ENCODE measurements at regions not wholly inside any gene's neighbourhood (a gene's known extent, or its start where the extent isn't known, plus 50 kb on each side); places are given as distances from the start of the nearest gene placed in this dataset.
A peak's percentile ranks its signal among the peaks of the same experiment; 100 is the strongest.
"Not testable (repeated sequence)": the region's sequence is repeated elsewhere in the genome, so short reads cannot be mapped to it uniquely, and the experiment has no call there.

- DNase-seq (ENCODE audit: low spot score) = no peak
- no peak for ATAC-seq
These were observed 167.0 kb upstream of the USP25 start for GRCh38 chr21:15562748-15563147.

- ATAC-seq = no peak
- DNase-seq (ENCODE audit: low spot score) = no peak
These were observed 164.9 kb upstream of the USP25 start for GRCh38 chr21:15564907-15565306.

GRCh38 chr21:15566703-15567102, 163.1 kb upstream of the USP25 start:
- DNase-seq (ENCODE audit: low spot score) (no peak), ATAC-seq (no peak)

GRCh38 chr21:15567191-15567590, 162.6 kb upstream of the USP25 start:
- no peak for ATAC-seq
- no peak for DNase-seq (ENCODE audit: low spot score)

- no peak for ATAC-seq
- no peak for DNase-seq (ENCODE audit: low spot score)
These were observed 161.3 kb upstream of the USP25 start for GRCh38 chr21:15568516-15568915.

- DNase-seq (ENCODE audit: low spot score) (no peak), ATAC-seq (no peak)
These were observed 142.9 kb upstream of the USP25 start for GRCh38 chr21:15586752-15587427.

GRCh38 chr21:15592271-15592860, 137.4 kb upstream of the USP25 start:
- no peak for DNase-seq (ENCODE audit: low spot score)
- ATAC-seq = peak; percentile 77

GRCh38 chr21:15592957-15593356, 136.8 kb upstream of the USP25 start:
- DNase-seq (ENCODE audit: low spot score) = no peak

GRCh38 chr21:15601390-15601789, 128.4 kb upstream of the USP25 start:
- no peak for DNase-seq (ENCODE audit: low spot score)
- ATAC-seq = no peak

More at GRCh38 chr21:15592957-15593356, 136.8 kb upstream of the USP25 start:
- ATAC-seq = no peak

GRCh38 chr21:15604413-15604812, 125.4 kb upstream of the USP25 start:
- ATAC-seq (no peak), DNase-seq (ENCODE audit: low spot score) (no peak)

- DNase-seq (ENCODE audit: low spot score) = no peak
- ATAC-seq = no peak
These were observed 115.0 kb upstream of the USP25 start for GRCh38 chr21:15614766-15615165.

- no peak for ATAC-seq
- DNase-seq (ENCODE audit: low spot score) = no peak
These were observed 112.8 kb upstream of the USP25 start for GRCh38 chr21:15616864-15617574.

- ATAC-seq (no peak), DNase-seq (ENCODE audit: low spot score) (no peak)
These were observed 111.8 kb upstream of the USP25 start for GRCh38 chr21:15617964-15618363.

GRCh38 chr21:15620892-15621291, 108.9 kb upstream of the USP25 start:
- no peak for ATAC-seq
- DNase-seq (ENCODE audit: low spot score) = no peak

GRCh38 chr21:15624646-15625045, 105.1 kb upstream of the USP25 start:
- DNase-seq (ENCODE audit: low spot score) (no peak), ATAC-seq (no peak)

GRCh38 chr21:15625363-15625762, 104.4 kb upstream of the USP25 start:
- no peak for ATAC-seq
- DNase-seq (ENCODE audit: low spot score) = no peak

GRCh38 chr21:15626031-15626430, 103.8 kb upstream of the USP25 start:
- ATAC-seq (no peak), DNase-seq (ENCODE audit: low spot score) (no peak)

- ATAC-seq = no peak
These were observed 102.8 kb upstream of the USP25 start for GRCh38 chr21:15627011-15627410.

GRCh38 chr21:15627823-15628222, 102.0 kb upstream of the USP25 start:
- DNase-seq (ENCODE audit: low spot score) = no peak

More at GRCh38 chr21:15627011-15627410, 102.8 kb upstream of the USP25 start:
- DNase-seq (ENCODE audit: low spot score) = no peak

GRCh38 chr21:15631342-15631741, 98.4 kb upstream of the USP25 start:
- DNase-seq (ENCODE audit: low spot score) (no peak), ATAC-seq (no peak)

More at GRCh38 chr21:15627823-15628222, 102.0 kb upstream of the USP25 start:
- ATAC-seq = no peak

GRCh38 chr21:15634541-15634940, 95.2 kb upstream of the USP25 start:
- ATAC-seq; DNase-seq (ENCODE audit: low spot score): not testable (repeated sequence)

Data from left lobe of liver (tissue), 2 donors.